Femur (tissue), 1 donor: ENCODE measurements at regions not wholly inside any gene's neighbourhood (a gene's known extent, or its start where the extent isn't known, plus 50 kb on each side); places are given as distances from the start of the nearest gene placed in this dataset.
"Not testable (repeated sequence)": the region's sequence is repeated elsewhere in the genome, so short reads cannot be mapped to it uniquely, and the experiment has no call there.

Experiments
- DNase-seq: peaks from one replicate; pipeline ENCODE4 v3.0.0-alpha.2; 2017

- peak; percentile 50 for DNase-seq
Observed at GRCh38 chr1:118563981-118564951, 379.2 kb upstream of the SPAG17 start.

- no peak for DNase-seq
Observed at GRCh38 chr1:118558933-118559332, 373.9 kb upstream of the SPAG17 start.

- DNase-seq = no peak
Observed at GRCh38 chr1:118556936-118557335, 371.9 kb upstream of the SPAG17 start.

- DNase-seq = no peak
Observed at GRCh38 chr1:118555638-118556037, 370.6 kb upstream of the SPAG17 start.

- DNase-seq = no peak
Observed at GRCh38 chr1:118535901-118536300, 350.9 kb upstream of the SPAG17 start.

- not testable (repeated sequence) for DNase-seq
Observed at GRCh38 chr1:118511922-118512321, 326.9 kb upstream of the SPAG17 start.

GRCh38 chr1:118504867-118505266 is 319.8 kb upstream of the SPAG17 start:
- DNase-seq = peak; percentile 68

- DNase-seq = peak; percentile 40
Observed at GRCh38 chr1:118504221-118504644, 319.2 kb upstream of the SPAG17 start.

- no peak for DNase-seq
Observed at GRCh38 chr1:118503752-118504151, 318.7 kb upstream of the SPAG17 start.

- no peak for DNase-seq
Observed at GRCh38 chr1:118494998-118495397, 310.0 kb upstream of the SPAG17 start.

GRCh38 chr1:118488787-118489186 is 303.8 kb upstream of the SPAG17 start:
- no peak for DNase-seq

- DNase-seq = no peak
Observed at GRCh38 chr1:118487932-118488331, 302.9 kb upstream of the SPAG17 start.

- no peak for DNase-seq
Observed at GRCh38 chr1:118487091-118487490, 302.1 kb upstream of the SPAG17 start.

- peak; percentile 47 for DNase-seq
Observed at GRCh38 chr1:118486199-118486598, 301.2 kb upstream of the SPAG17 start.

GRCh38 chr1:118485757-118486156 is 300.7 kb upstream of the SPAG17 start:
- DNase-seq = no peak

- DNase-seq = no peak
Observed at GRCh38 chr1:118484893-118485292, 299.9 kb upstream of the SPAG17 start.

GRCh38 chr1:118483245-118484006 is 298.4 kb upstream of the SPAG17 start:
- DNase-seq = no peak

GRCh38 chr1:118481126-118481525 is 296.1 kb upstream of the SPAG17 start:
- DNase-seq = no peak

- no peak for DNase-seq
Observed at GRCh38 chr1:118479351-118479750, 294.3 kb upstream of the SPAG17 start.

GRCh38 chr1:118473825-118474224 is 288.8 kb upstream of the SPAG17 start:
- no peak for DNase-seq

- not testable (repeated sequence) for DNase-seq
Observed at GRCh38 chr1:118464460-118464859, 279.4 kb upstream of the SPAG17 start.

- no peak for DNase-seq
Observed at GRCh38 chr1:118461154-118461553, 276.1 kb upstream of the SPAG17 start.

GRCh38 chr1:118459871-118460270 is 274.8 kb upstream of the SPAG17 start:
- no peak for DNase-seq

- not testable (repeated sequence) for DNase-seq
Observed at GRCh38 chr1:118453856-118454255, 268.8 kb upstream of the SPAG17 start.
